Esophagus squamous epithelium (tissue), 5 donors: ENCODE measurements at regions not wholly inside any gene's neighbourhood (a gene's known extent, or its start where the extent isn't known, plus 50 kb on each side); places are given as distances from the start of the nearest gene placed in this dataset.

Source experiments
- DNase-seq: peaks from one replicate; lab custom pipeline; 2025; lab: John Stamatoyannopoulos, UW
- H3K27ac ChIP-seq, 4 donors: fragments of 200-600 bp; sonication (generic); one replicate each; pipeline ENCODE4 v1.5.1; 2016 to 2019; ENCODE audit warnings: mild to moderate bottlenecking in 1 of 4
- H3K27me3 ChIP-seq, 4 donors: fragments of 200-600 bp; sonication (generic); 1 replicate in 3 of 4; 2 replicates in 1 of 4; pipeline versions ENCODE4 v1.5.1 to v1.6.0; 2017 to 2021; ENCODE audit warnings: antibody characterized with exemption in 1 of 4
- H3K36me3 ChIP-seq, 3 donors: fragments of 200-600 bp; sonication (generic); one replicate each; pipeline ENCODE4 v1.5.1; 2016 to 2019
- H3K4me1 ChIP-seq, 3 donors: fragments of 200-600 bp; sonication (generic); one replicate each; pipeline ENCODE4 v1.5.1; 2017 to 2019
- H3K4me3 ChIP-seq, 4 donors: fragments of 200-600 bp; sonication (generic); 1 replicate in 3 of 4; 2 replicates in 1 of 4; pipeline ENCODE4 v1.5.1; 2016 to 2019; ENCODE audit warnings: mild to moderate bottlenecking in 2 of 4, moderate library complexity in 1 of 4
- H3K9me3 ChIP-seq, 3 donors: fragments of 200-600 bp; sonication (generic); one replicate each; pipeline ENCODE4 v1.5.1; 2016 to 2019
- CTCF ChIP-seq, 6 experiments: fragments of 450-650 bp in 4 of 6; fragments of 200-600 bp in 2 of 6; sonication (generic) in 2 of 6; IDR thresholded peaks; one replicate each; pipeline ENCODE4 v1.5.1; 2016 to 2019; ENCODE audit warnings: antibody characterized with exemption in 6 of 6, mild to moderate bottlenecking in 4 of 6, moderate library complexity in 4 of 6
- POLR2A ChIP-seq, 4 donors: fragments of 450-650 bp; IDR thresholded peaks; one replicate each; pipeline ENCODE4 v1.6.1; 2017; ENCODE audit warnings: antibody characterized with exemption in 4 of 4, mild to moderate bottlenecking in 4 of 4, moderate library complexity in 3 of 4
- WGBS, 2 donors: methylation state at CpG; one replicate each; pipeline ENCODE4 v1.1.5; 2018; 5-methylcytosine and 5-hydroxymethylcytosine counted together
- intact Hi-C: fragments of 100-400 bp; cut with DNase I; formaldehyde crosslinking; loops from one replicate; pipeline ENCODE4 v1.15.0; 2022
- donor health status: DM: yes; HTN: yes; CAD: no.

- intact Hi-C loops, result no loop called here
- H3K27me3 ChIP-seq, result no peaks in the 10 kb centered on the region
- H3K4me3 ChIP-seq, result no peak overlapping the region
- WGBS, 2 donors, result 51 to 72% methylated on average over 3 of the region's 3 CpGs
- no peak overlapping the region for H3K27ac ChIP-seq
- no peak for DNase-seq
- no peaks in the 10 kb centered on the region for H3K9me3 ChIP-seq
- TF ChIP-seq CTCF (IDR thresholded peaks at IDR 0.05) (no peak), POLR2A (IDR thresholded peaks at IDR 0.05) (no peak)
- H3K4me1 ChIP-seq, result no peaks in the 10 kb centered on the region
- no peaks in the 10 kb centered on the region for H3K36me3 ChIP-seq
Observed at GRCh38 chr3:124372775-124373174, 357.5 kb upstream of the UMPS start.

- H3K27ac ChIP-seq, result no peak overlapping the region
- H3K4me1 ChIP-seq, result no peaks in the 10 kb centered on the region
- no peak for TF ChIP-seq POLR2A (IDR thresholded peaks at IDR 0.05)
- no peak for TF ChIP-seq CTCF (IDR thresholded peaks at IDR 0.05)
- no peaks in the 10 kb centered on the region for H3K9me3 ChIP-seq
- WGBS, 2 donors, result 76 to 90% methylated on average over 2 of the region's 2 CpGs
- no peaks in the 10 kb centered on the region for H3K36me3 ChIP-seq
- DNase-seq, result no peak
- no peak overlapping the region for H3K4me3 ChIP-seq
- intact Hi-C loops, result no loop called here
- H3K27me3 ChIP-seq, result no peaks in the 10 kb centered on the region
Observed at GRCh38 chr3:124373524-124373923, 356.7 kb upstream of the UMPS start.

DNA sequence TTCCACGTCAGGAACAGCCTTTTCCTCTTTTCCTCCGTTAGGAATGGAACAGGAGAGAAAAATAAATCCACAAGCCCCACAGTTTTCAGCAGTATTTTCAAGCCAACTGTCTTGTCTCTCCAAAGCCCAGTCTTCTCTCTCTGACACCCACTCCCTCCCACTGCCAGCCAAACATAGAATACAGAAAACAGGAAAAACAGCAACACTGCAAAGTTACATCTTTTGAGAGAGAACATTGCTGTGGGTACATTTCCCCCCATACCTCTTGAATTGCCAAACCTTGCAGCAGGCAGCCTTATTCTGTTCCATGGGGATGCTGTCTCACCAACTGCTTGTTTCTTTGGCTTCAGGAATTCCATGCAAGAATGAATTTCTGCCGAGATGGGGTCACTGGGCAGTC is 355.7 kb upstream of the UMPS start:
- intact Hi-C loops, result no loop called here
- Histone ChIP-seq H3K27me3 (peaks cover 0 to 2% (median 0%) of the 10 kb centered on the region in 4 donors), H3K9me3 (no peaks in the 10 kb centered on the region), H3K36me3 (no peaks in the 10 kb centered on the region), H3K27ac (no peak overlapping the region), H3K4me1 (no peaks in the 10 kb centered on the region), H3K4me3 (no peak overlapping the region)
- DNase-seq, result no peak
- 61 to 64% methylated on average over 3 of the region's 3 CpGs for WGBS, 2 donors
- no peak for TF ChIP-seq CTCF (IDR thresholded peaks at IDR 0.05)
- TF ChIP-seq POLR2A (IDR thresholded peaks at IDR 0.05), result no peak

DNA sequence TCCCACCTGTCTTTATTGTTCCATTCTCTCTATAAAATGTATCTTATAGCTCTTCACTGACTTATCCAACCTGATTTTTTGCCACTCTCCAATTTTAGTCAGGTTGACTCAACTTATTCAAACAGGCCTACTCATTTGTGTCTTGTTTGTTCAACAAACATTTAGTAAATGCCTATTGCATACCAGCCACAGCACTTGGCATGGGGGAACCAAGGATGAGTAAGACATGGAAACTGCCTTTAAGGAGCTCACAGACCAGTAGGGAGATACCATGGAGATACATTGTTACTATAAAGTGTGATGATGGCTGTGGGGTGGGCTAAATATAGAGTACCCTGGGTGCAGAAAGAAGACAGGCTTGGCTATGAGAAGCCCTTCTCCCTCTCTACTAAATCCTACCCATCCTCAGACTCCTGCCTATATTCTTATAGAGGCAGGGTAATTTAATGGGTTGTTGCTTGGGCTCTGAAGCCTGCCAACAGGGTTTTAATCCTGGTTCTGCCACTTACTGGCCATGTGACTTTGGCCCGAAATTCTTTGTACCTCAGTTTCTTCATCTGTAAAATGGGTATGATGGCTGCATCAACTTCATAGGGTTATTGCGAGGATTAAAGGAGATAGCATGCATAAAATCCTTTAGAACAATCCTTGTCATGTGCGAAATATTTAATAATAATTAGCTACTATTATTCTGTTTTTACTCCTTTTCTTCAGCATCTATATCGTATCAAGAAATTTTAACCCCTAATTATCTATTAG is 348.5 kb upstream of the UMPS start:
- Histone ChIP-seq H3K4me1 (peaks cover 0 to 39% (median 7%) of the 10 kb centered on the region in 3 donors), H3K27ac (no peak overlapping the region), H3K4me3 (no peak overlapping the region), H3K36me3 (no peaks in the 10 kb centered on the region), H3K27me3 (peaks cover 0 to 38% (median 0%) of the 10 kb centered on the region in 4 donors), H3K9me3 (no peaks in the 10 kb centered on the region)
- no peak for DNase-seq
- intact Hi-C loops, result no loop called here
- TF ChIP-seq POLR2A (IDR thresholded peaks at IDR 0.05), result no peak
- TF ChIP-seq CTCF (IDR thresholded peaks at IDR 0.05), result no peak
- WGBS, 2 donors, result 86 to 91% methylated on average over 4 of the region's 4 CpGs

DNA sequence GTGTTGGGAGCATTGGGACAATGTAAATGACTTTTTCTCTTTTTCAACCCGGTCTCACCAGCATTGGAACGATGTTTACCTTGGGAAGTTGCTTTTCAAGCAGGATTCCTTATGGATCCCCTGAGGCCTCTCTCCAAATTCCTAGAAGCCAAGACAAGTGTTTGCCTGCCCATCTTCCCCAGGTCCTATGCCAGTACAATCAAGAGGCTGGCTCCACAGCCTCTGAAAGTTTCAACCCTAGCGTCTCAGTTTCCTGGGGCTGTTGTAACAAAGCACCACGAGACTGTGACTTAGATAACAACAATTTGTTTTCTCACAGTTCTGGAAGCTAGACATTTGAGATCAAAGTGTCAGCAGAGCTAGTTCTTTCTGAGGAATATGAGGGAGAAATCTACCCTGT is 347.2 kb upstream of the UMPS start:
- H3K9me3 ChIP-seq, result no peaks in the 10 kb centered on the region
- TF ChIP-seq POLR2A (IDR thresholded peaks at IDR 0.05), result no peak
- no peak for TF ChIP-seq CTCF (IDR thresholded peaks at IDR 0.05)
- H3K4me3 ChIP-seq, result no peak overlapping the region
- peaks cover 0 to 38% (median 0%) of the 10 kb centered on the region in 4 donors for H3K27me3 ChIP-seq
- peaks cover 0 to 44% (median 7%) of the 10 kb centered on the region in 3 donors for H3K4me1 ChIP-seq
- WGBS, 2 donors, result 9 to 35% methylated on average over 4 of the region's 4 CpGs
- intact Hi-C loops, result no loop called here
- H3K36me3 ChIP-seq, result no peaks in the 10 kb centered on the region
- H3K27ac ChIP-seq, result no peak overlapping the region
- DNase-seq, result no peak
